ENCODE measurements at regions not wholly inside any gene's neighbourhood (a gene's known extent, or its start where the extent isn't known, plus 50 kb on each side); places are given as distances from the start of the nearest gene placed in this dataset.

DNA sequence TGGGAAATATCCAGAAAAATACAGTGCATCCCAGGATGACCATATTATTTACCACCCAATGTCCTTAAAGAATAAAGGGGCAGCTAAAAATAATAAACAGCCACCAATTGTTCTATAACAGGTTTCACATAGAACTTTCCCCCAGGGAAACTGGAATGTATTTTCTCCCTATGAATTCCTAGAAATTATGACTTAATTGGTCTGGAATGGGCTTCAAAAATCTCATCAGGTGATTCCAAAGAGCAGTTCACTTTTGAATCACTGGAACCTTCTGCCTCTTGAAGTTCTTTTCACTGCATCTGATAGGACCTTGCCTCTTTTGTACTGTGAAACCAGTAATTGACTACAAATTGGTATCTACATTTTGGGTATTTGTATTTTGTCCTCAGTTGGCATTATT, 119.3 kb downstream of the ZNF330 start:
- TF ChIP-seq POLR2A (IDR thresholded peaks at IDR 0.05) (no peak), EP300 (IDR thresholded peaks at IDR 0.05) (no peak), POLR2AphosphoS5 (IDR thresholded peaks at IDR 0.05) (no peak)
- TF ChIP-seq, protein P1, sequence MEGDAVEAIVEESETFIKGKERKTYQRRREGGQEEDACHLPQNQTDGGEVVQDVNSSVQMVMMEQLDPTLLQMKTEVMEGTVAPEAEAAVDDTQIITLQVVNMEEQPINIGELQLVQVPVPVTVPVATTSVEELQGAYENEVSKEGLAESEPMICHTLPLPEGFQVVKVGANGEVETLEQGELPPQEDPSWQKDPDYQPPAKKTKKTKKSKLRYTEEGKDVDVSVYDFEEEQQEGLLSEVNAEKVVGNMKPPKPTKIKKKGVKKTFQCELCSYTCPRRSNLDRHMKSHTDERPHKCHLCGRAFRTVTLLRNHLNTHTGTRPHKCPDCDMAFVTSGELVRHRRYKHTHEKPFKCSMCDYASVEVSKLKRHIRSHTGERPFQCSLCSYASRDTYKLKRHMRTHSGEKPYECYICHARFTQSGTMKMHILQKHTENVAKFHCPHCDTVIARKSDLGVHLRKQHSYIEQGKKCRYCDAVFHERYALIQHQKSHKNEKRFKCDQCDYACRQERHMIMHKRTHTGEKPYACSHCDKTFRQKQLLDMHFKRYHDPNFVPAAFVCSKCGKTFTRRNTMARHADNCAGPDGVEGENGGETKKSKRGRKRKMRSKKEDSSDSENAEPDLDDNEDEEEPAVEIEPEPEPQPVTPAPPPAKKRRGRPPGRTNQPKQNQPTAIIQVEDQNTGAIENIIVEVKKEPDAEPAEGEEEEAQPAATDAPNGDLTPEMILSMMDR (IDR thresholded peaks at IDR 0.05) = no peak
